Prostate gland (tissue), 2 donors: ENCODE measurements at regions not wholly inside any gene's neighbourhood (a gene's known extent, or its start where the extent isn't known, plus 50 kb on each side); places are given as distances from the start of the nearest gene placed in this dataset.

ENCODE experiments used
- POLR2AphosphoS5 ChIP-seq: sonication (generic); formaldehyde crosslinking; IDR thresholded peaks from one replicate; pipeline ENCODE4 v1.6.1; 2017; ENCODE audit warnings: antibody characterized with exemption
- TF ChIP-seq, protein P1 (sequence below), 4 experiments: fragments of 200-600 bp in 2 of 4; fragments of 450-650 bp in 2 of 4; sonication (generic) in 2 of 4; IDR thresholded peaks; 1 replicate in 3 of 4; 2 replicates in 1 of 4; pipeline ENCODE4 v1.5.1; 2016 to 2019; ENCODE audit warnings: antibody characterized with exemption in 4 of 4, mild to moderate bottlenecking in 2 of 4, moderate library complexity in 2 of 4

DNA sequence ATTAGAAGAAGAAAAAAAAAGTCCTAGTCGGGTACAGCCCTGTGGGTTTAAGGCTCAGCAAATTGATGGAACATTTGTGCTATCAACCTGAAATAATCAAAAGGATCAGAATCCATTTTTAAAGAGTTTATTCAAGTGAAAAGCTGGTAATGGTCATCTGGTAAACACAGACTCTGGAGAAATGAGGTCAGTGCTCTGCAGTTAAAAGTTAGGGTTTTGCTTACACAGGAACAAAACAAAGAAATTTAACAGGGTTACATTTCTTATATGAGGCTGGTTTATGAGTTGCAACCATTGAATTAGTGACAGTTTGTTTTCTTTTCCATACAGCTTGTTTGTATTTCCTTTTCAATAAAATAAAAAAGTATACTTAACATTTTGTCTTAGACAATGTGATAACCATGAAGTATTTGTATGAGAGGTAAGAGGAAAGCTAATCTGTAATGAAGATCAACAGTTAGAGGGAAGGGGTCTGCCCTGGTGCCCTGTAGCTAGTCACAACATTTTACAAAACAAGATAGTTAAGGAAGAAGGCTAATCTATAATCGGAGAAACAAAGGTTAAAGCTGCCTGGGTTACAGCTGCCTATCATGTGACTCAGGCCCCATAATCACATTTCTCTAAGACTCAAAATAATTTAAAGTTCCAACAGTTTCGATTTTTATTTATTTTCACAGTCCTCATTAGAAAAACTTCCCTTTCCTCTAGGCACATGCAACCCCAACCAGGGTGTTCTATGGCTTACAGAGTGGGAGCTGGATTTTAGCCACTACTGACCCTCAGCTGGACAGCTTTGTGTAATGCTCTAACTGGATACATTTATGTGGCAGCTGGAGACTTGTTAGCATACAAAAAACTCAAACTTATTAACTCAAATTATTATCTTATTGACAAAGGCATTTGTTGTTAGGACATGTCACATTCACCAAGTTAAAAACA is 98.1 kb upstream of the ACP3 start:
- TF ChIP-seq, protein P1, sequence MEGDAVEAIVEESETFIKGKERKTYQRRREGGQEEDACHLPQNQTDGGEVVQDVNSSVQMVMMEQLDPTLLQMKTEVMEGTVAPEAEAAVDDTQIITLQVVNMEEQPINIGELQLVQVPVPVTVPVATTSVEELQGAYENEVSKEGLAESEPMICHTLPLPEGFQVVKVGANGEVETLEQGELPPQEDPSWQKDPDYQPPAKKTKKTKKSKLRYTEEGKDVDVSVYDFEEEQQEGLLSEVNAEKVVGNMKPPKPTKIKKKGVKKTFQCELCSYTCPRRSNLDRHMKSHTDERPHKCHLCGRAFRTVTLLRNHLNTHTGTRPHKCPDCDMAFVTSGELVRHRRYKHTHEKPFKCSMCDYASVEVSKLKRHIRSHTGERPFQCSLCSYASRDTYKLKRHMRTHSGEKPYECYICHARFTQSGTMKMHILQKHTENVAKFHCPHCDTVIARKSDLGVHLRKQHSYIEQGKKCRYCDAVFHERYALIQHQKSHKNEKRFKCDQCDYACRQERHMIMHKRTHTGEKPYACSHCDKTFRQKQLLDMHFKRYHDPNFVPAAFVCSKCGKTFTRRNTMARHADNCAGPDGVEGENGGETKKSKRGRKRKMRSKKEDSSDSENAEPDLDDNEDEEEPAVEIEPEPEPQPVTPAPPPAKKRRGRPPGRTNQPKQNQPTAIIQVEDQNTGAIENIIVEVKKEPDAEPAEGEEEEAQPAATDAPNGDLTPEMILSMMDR (IDR thresholded peaks at IDR 0.05) = no peak
- peak; percentile 73 for TF ChIP-seq POLR2AphosphoS5
